Testis (tissue), 2 donors: ENCODE measurements at regions not wholly inside any gene's neighbourhood (a gene's known extent, or its start where the extent isn't known, plus 50 kb on each side); places are given as distances from the start of the nearest gene placed in this dataset.

Source experiments
- POLR2A ChIP-seq: fragments of 450-650 bp; IDR thresholded peaks from one replicate; pipeline ENCODE4 v1.6.1; 2017; ENCODE audit warnings: antibody characterized with exemption, mild to moderate bottlenecking, moderate library complexity
- TF ChIP-seq, protein P1 (sequence below), 3 experiments: fragments of 450-650 bp in 2 of 3; fragments of 200-600 bp in 1 of 3; sonication (generic) in 1 of 3; IDR thresholded peaks; one replicate each; pipeline ENCODE4 v1.5.1; 2016 to 2019; ENCODE audit warnings: antibody characterized with exemption in 3 of 3, mild to moderate bottlenecking in 2 of 3, moderate library complexity in 1 of 3

DNA sequence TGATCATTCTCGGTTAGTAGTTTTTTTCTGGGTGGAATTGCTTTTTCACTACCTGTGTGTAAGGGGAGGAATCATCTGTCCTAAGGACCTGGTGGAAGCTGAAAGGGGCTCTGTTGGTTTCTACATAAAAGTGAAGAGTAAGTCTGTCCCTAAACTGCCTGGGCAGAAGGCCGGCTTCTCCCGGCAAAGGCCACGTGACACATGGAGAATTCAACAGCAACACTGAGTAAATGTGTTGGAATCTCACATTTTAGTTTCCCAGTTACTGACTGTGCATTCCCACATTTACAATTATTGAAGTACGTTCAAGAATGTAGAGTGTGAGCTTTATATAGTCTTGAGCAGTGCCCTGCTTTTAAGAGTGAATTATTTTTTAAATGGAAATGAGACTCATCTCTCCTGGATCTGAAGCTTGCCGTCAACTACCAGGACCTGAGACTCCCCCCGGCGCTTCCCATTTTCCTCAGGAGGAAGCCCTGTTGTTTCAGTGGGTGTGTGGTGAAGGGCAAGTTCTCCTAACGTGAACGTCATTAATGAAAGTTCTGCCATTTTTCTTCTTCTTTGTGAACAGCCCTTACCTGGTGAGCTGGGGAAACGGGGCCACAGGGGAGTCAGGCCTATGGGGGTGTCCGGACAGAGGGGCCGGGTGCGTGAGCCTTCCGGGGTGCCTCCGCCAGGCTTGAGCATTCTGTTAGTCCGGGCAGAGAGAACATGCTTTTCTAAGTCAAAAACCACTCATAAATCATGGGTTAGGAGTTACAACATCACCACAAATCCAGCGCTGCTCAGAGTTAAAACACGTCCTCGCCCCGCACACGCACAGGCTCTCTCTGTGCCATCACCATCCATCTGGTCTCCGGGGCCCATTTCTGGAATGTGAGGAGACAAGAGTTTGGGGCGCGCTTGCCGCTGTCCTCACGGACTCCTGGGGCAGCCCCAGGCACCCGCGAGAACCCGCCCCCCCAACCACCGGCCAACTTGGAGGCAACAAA, 56.6 kb upstream of the SMOC2 start:
- TF ChIP-seq, protein P1, sequence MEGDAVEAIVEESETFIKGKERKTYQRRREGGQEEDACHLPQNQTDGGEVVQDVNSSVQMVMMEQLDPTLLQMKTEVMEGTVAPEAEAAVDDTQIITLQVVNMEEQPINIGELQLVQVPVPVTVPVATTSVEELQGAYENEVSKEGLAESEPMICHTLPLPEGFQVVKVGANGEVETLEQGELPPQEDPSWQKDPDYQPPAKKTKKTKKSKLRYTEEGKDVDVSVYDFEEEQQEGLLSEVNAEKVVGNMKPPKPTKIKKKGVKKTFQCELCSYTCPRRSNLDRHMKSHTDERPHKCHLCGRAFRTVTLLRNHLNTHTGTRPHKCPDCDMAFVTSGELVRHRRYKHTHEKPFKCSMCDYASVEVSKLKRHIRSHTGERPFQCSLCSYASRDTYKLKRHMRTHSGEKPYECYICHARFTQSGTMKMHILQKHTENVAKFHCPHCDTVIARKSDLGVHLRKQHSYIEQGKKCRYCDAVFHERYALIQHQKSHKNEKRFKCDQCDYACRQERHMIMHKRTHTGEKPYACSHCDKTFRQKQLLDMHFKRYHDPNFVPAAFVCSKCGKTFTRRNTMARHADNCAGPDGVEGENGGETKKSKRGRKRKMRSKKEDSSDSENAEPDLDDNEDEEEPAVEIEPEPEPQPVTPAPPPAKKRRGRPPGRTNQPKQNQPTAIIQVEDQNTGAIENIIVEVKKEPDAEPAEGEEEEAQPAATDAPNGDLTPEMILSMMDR (IDR thresholded peaks at IDR 0.05) = no peak
- TF ChIP-seq POLR2A = no peak
